WTC11 (cell line): ENCODE measurements at regions not wholly inside any gene's neighbourhood (a gene's known extent, or its start where the extent isn't known, plus 50 kb on each side); places are given as distances from the start of the nearest gene placed in this dataset.

Experiments
- ATAC-seq: fragments of 200-7000 bp; cut with Tn5 transposase; 2 replicates; pipeline ENCODE4 v1.10.0; 2021; ENCODE audit warnings: mild to moderate bottlenecking, moderate library complexity
- CTCF ChIA-PET: fragments of 300-600 bp; sonication (Branson Sonifier 250); formaldehyde crosslinking; loops from one replicate; lab custom pipeline; 2021; ENCODE audit warnings: antibody characterized with exemption; lab: Charles Lee
- POLR2A ChIA-PET: fragments of 350-600 bp; sonication (Branson Sonifier 250); formaldehyde crosslinking; loops from one replicate; lab custom pipeline; 2021; ENCODE audit warnings: antibody characterized with exemption; lab: Charles Lee
- DNase-seq: peaks from one replicate; pipeline ENCODE4 v3.0.0; 2021; ENCODE audit warnings: low spot score
- H3K27ac Mint-ChIP-seq: 2 replicates; pipeline ENCODE4 v1.8.0; 2021; ENCODE audit warnings: mixed read lengths
- H3K27me3 Mint-ChIP-seq: 2 replicates; pipeline ENCODE4 v1.8.0; 2021; ENCODE audit warnings: low read depth, mild to moderate bottlenecking, moderate library complexity, mixed read lengths
- H3K36me3 Mint-ChIP-seq: 2 replicates; pipeline ENCODE4 v1.8.0; 2021; ENCODE audit warnings: mixed read lengths
- H3K4me1 Mint-ChIP-seq: 2 replicates; pipeline ENCODE4 v1.8.0; 2022; ENCODE audit warnings: mixed read lengths
- H3K4me3 Mint-ChIP-seq: 2 replicates; pipeline ENCODE4 v1.8.0; 2021; ENCODE audit warnings: mild to moderate bottlenecking, moderate library complexity, mixed read lengths
- H3K9me3 Mint-ChIP-seq: 2 replicates; pipeline ENCODE4 v1.8.0; 2021; ENCODE audit warnings: mixed read lengths
- ATF1 ChIP-seq: sonication (generic); formaldehyde crosslinking; IDR thresholded peaks from 2 replicates; pipeline ENCODE4 v1.8.1; 2023; ENCODE audit warnings: mild to moderate bottlenecking, moderate library complexity, missing genetic modification reagents
- CBFB ChIP-seq: sonication (generic); formaldehyde crosslinking; IDR thresholded peaks from 2 replicates; pipeline ENCODE4 v1.8.1; 2022; ENCODE audit warnings: mild to moderate bottlenecking, low read depth, missing genetic modification reagents
- ETV6 ChIP-seq: sonication (generic); formaldehyde crosslinking; IDR thresholded peaks from 2 replicates; pipeline ENCODE4 v1.8.1; 2022; ENCODE audit warnings: mild to moderate bottlenecking, missing genetic modification reagents
- GABPB1 ChIP-seq: sonication (generic); formaldehyde crosslinking; IDR thresholded peaks from 2 replicates; pipeline ENCODE4 v1.8.1; 2023; ENCODE audit warnings: mild to moderate bottlenecking, missing genetic modification reagents
- HMGA2 ChIP-seq: fragments of 250-450 bp; sonication (Bioruptor Pico); IDR thresholded peaks from 2 replicates; pipeline ENCODE4 v1.4.0; 2021; ENCODE audit warnings: mild to moderate bottlenecking, moderate library complexity
- IRF2 ChIP-seq: sonication (generic); formaldehyde crosslinking; IDR thresholded peaks from 2 replicates; pipeline ENCODE4 v1.8.0; 2022; ENCODE audit warnings: low read depth, missing genetic modification reagents, borderline replicate concordance
- JAZF1 ChIP-seq: fragments of 250-450 bp; sonication (Bioruptor Pico); IDR thresholded peaks from 2 replicates; pipeline ENCODE4 v1.9.0; 2021; ENCODE audit warnings: moderate library complexity, mild to moderate bottlenecking, inconsistent platforms
- MXD4 ChIP-seq: fragments of 250-450 bp; sonication (Bioruptor Pico); IDR thresholded peaks from 2 replicates; pipeline ENCODE4 v1.8.0; 2021; ENCODE audit warnings: mild to moderate bottlenecking, moderate library complexity, borderline replicate concordance
- MYBL2 ChIP-seq: sonication (generic); formaldehyde crosslinking; IDR thresholded peaks from 2 replicates; pipeline ENCODE4 v1.8.1; 2023; ENCODE audit warnings: mild to moderate bottlenecking, moderate library complexity, missing genetic modification reagents
- PRRX2 ChIP-seq: fragments of 250-450 bp; sonication (Bioruptor Pico); IDR thresholded peaks from 2 replicates; pipeline ENCODE4 v1.8.0; 2021; ENCODE audit warnings: mild to moderate bottlenecking
- SP1 ChIP-seq: sonication (generic); formaldehyde crosslinking; conservative IDR thresholded peaks from 2 replicates; pipeline ENCODE4 v1.8.1; 2022; ENCODE audit warnings: missing genetic modification reagents
- STAT6 ChIP-seq: sonication (generic); formaldehyde crosslinking; conservative IDR thresholded peaks from 2 replicates; pipeline ENCODE4 v1.8.1; 2023; ENCODE audit warnings: mild to moderate bottlenecking, low read depth, missing genetic modification reagents, moderate library complexity
- TEAD4 ChIP-seq: sonication (generic); formaldehyde crosslinking; IDR thresholded peaks from 2 replicates; pipeline ENCODE4 v1.8.0; 2022; ENCODE audit warnings: mild to moderate bottlenecking, missing genetic modification reagents
- ZNF121 ChIP-seq: sonication (generic); formaldehyde crosslinking; IDR thresholded peaks from 2 replicates; pipeline ENCODE4 v1.8.0; 2023; ENCODE audit warnings: missing genetic modification reagents
- ZNF138 ChIP-seq: sonication (generic); formaldehyde crosslinking; conservative IDR thresholded peaks from 2 replicates; pipeline ENCODE4 v1.8.1; 2022; ENCODE audit warnings: mild to moderate bottlenecking, moderate library complexity, missing genetic modification reagents
- ZNF232 ChIP-seq: sonication (generic); formaldehyde crosslinking; IDR thresholded peaks from 2 replicates; pipeline ENCODE4 v1.8.0; 2022; ENCODE audit warnings: mild to moderate bottlenecking, missing genetic modification reagents
- ZNF317 ChIP-seq: sonication (generic); formaldehyde crosslinking; IDR thresholded peaks from 2 replicates; pipeline ENCODE4 v1.8.1; 2023; ENCODE audit warnings: low read depth, mild to moderate bottlenecking, moderate library complexity, missing genetic modification reagents, borderline replicate concordance
- ZNF425 ChIP-seq: fragments of 250-450 bp; sonication (Bioruptor Pico); conservative IDR thresholded peaks from 2 replicates; pipeline ENCODE4 v1.9.0; 2021; ENCODE audit warnings: mild to moderate bottlenecking
- ZNF671 ChIP-seq: fragments of 250-450 bp; sonication (Bioruptor Pico); IDR thresholded peaks from 2 replicates; pipeline ENCODE4 v1.8.0; 2021; ENCODE audit warnings: mild to moderate bottlenecking
- TF ChIP-seq, protein P1 (sequence below): sonication (generic); formaldehyde crosslinking; IDR thresholded peaks from 2 replicates; pipeline ENCODE4 v1.8.1; 2022; ENCODE audit warnings: low read depth, mild to moderate bottlenecking, moderate library complexity, missing genetic modification reagents, borderline replicate concordance
- TF ChIP-seq, protein P2 (sequence below): sonication (generic); formaldehyde crosslinking; IDR thresholded peaks from 2 replicates; pipeline ENCODE4 v1.8.0; 2022; ENCODE audit warnings: mild to moderate bottlenecking, missing genetic modification reagents
- TF ChIP-seq, protein P3 (sequence below): sonication (generic); formaldehyde crosslinking; IDR thresholded peaks from 2 replicates; pipeline ENCODE4 v1.8.1; 2022; ENCODE audit warnings: mild to moderate bottlenecking, missing genetic modification reagents, moderate library complexity, borderline replicate concordance

DNA sequence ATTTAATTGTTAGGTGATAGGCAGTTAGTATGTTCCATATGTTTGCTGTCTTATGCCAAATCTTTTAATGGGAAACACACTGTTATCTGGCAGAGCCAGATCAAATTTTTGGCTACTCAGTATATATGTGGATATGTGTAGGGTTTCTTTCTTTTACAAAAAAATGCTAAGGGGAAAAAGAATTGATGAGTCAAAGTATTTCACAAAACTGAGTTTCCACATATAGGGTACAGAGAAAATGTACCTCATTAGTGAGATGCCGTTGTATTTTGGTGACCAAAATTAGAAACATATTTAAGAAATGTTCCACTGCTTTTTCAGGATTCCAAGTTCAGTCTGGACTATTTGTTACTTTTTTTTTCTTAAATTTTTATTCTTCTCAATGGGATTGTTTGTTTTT, 201.2 kb upstream of the PTGFR start (continued):
- TF ChIP-seq ZNF317 (CRISPR knock-in tag): no peak
- TF ChIP-seq, protein P1, sequence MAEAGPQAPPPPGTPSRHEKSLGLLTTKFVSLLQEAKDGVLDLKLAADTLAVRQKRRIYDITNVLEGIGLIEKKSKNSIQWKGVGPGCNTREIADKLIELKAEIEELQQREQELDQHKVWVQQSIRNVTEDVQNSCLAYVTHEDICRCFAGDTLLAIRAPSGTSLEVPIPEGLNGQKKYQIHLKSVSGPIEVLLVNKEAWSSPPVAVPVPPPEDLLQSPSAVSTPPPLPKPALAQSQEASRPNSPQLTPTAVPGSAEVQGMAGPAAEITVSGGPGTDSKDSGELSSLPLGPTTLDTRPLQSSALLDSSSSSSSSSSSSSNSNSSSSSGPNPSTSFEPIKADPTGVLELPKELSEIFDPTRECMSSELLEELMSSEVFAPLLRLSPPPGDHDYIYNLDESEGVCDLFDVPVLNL (CRISPR knock-in tag): no peak

- no peak for TF ChIP-seq MXD4
- H3K36me3 Mint-ChIP-seq: 0 out of 2 replicates have a peak, but pooled peaks cover 7% of the 10 kb centered on the region
- no peak for ATAC-seq
- ChIA-PET POLR2A (no interaction called here), CTCF (interaction anchor here (1.5 kb wide), 1 partner anchor 42 kb away, joined by 3 read pairs; no protein-coding TSS in a partner anchor)
- peaks cover 19% of the 10 kb centered on the region for H3K9me3 Mint-ChIP-seq
- H3K27ac Mint-ChIP-seq: no peak overlapping the region
- peaks cover 16% of the 10 kb centered on the region for H3K27me3 Mint-ChIP-seq
- no peak overlapping the region for H3K4me3 Mint-ChIP-seq
- peaks cover 6% of the 10 kb centered on the region for H3K4me1 Mint-ChIP-seq
- DNase-seq: no peak
Observed at GRCh38 chr1:78291418-78291817, 199.4 kb upstream of the PTGFR start.

- Mint-ChIP-seq H3K27ac (no peak overlapping the region), H3K4me3 (no peak overlapping the region), H3K4me1 (peaks cover 6% of the 10 kb centered on the region), H3K9me3 (peaks cover 19% of the 10 kb centered on the region), H3K36me3 (0 out of 2 replicates have a peak, but pooled peaks cover 7% of the 10 kb centered on the region), H3K27me3 (peaks cover 16% of the 10 kb centered on the region)
- no peak for TF ChIP-seq GABPB1 (CRISPR knock-in tag)
- no peak for TF ChIP-seq ZNF121
- no peak for DNase-seq
- ATAC-seq: no peak
- ChIA-PET POLR2A (no interaction called here), CTCF (interaction anchor here (1.5 kb wide), 1 partner anchor 42 kb away, joined by 3 read pairs; no protein-coding TSS in a partner anchor)
Observed at GRCh38 chr1:78291872-78292271, 198.9 kb upstream of the PTGFR start.

GRCh38 chr1:78292361-78292760, 198.4 kb upstream of the PTGFR start:
- ATAC-seq (no peak), DNase-seq (no peak)
- peaks cover 16% of the 10 kb centered on the region for H3K27me3 Mint-ChIP-seq
- 0 out of 2 replicates have a peak, but pooled peaks cover 7% of the 10 kb centered on the region for H3K36me3 Mint-ChIP-seq
- CTCF ChIA-PET: interaction anchor here (1.5 kb wide), 1 partner anchor 41 kb away, joined by 3 read pairs; no protein-coding TSS in a partner anchor
- H3K27ac Mint-ChIP-seq: no peak overlapping the region
- peaks cover 19% of the 10 kb centered on the region for H3K9me3 Mint-ChIP-seq
- POLR2A ChIA-PET: no interaction called here
- no peak overlapping the region for H3K4me3 Mint-ChIP-seq
- peaks cover 6% of the 10 kb centered on the region for H3K4me1 Mint-ChIP-seq
- TF ChIP-seq HMGA2 (no peak), STAT6 (CRISPR knock-in tag) (no peak), CBFB (CRISPR knock-in tag) (no peak), MXD4 (no peak), ZNF232 (CRISPR knock-in tag) (no peak), ETV6 (no peak), JAZF1 (CRISPR knock-in tag) (no peak), TEAD4 (CRISPR knock-in tag) (no peak), ATF1 (CRISPR knock-in tag) (no peak), SP1 (CRISPR knock-in tag) (no peak), ZNF138 (CRISPR knock-in tag) (no peak), ZNF671 (no peak), PRRX2 (no peak), ZNF425 (no peak), IRF2 (CRISPR knock-in tag) (no peak), MYBL2 (CRISPR knock-in tag) (no peak)
- TF ChIP-seq, protein P2, sequence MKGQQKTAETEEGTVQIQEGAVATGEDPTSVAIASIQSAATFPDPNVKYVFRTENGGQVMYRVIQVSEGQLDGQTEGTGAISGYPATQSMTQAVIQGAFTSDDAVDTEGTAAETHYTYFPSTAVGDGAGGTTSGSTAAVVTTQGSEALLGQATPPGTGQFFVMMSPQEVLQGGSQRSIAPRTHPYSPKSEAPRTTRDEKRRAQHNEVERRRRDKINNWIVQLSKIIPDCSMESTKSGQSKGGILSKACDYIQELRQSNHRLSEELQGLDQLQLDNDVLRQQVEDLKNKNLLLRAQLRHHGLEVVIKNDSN (CRISPR knock-in tag): no peak
- TF ChIP-seq, protein P3, sequence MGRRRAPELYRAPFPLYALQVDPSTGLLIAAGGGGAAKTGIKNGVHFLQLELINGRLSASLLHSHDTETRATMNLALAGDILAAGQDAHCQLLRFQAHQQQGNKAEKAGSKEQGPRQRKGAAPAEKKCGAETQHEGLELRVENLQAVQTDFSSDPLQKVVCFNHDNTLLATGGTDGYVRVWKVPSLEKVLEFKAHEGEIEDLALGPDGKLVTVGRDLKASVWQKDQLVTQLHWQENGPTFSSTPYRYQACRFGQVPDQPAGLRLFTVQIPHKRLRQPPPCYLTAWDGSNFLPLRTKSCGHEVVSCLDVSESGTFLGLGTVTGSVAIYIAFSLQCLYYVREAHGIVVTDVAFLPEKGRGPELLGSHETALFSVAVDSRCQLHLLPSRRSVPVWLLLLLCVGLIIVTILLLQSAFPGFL (CRISPR knock-in tag): no peak
